HG02588 (cell line): ENCODE measurements at regions not wholly inside any gene's neighbourhood (a gene's known extent, or its start where the extent isn't known, plus 50 kb on each side); places are given as distances from the start of the nearest gene placed in this dataset.
"Not testable (repeated sequence)": the region's sequence is repeated elsewhere in the genome, so short reads cannot be mapped to it uniquely, and the experiment has no call there.

Source experiments
- ATAC-seq: cut with Tn5 transposase; IDR thresholded peaks from one replicate; pipeline ENCODE4 v1.9.1; 2021; ENCODE audit warnings: mild to moderate bottlenecking, moderate library complexity; ENCODE audit not compliant: unreplicated experiment

- no peak for ATAC-seq
Measured at GRCh38 chr5:50583621-50584020, 82.8 kb upstream of the PARP8 start.

GRCh38 chr5:50588471-50588870 is 78.0 kb upstream of the PARP8 start:
- not testable (repeated sequence) for ATAC-seq

- ATAC-seq: not testable (repeated sequence)
Measured at GRCh38 chr5:50590444-50591189, 75.8 kb upstream of the PARP8 start.

GRCh38 chr5:50591338-50591737 is 75.1 kb upstream of the PARP8 start:
- not testable (repeated sequence) for ATAC-seq

- ATAC-seq: no peak
Measured at GRCh38 chr5:50593681-50594080, 72.8 kb upstream of the PARP8 start.

- ATAC-seq: no peak
Measured at GRCh38 chr5:50595199-50595598, 71.2 kb upstream of the PARP8 start.

- not testable (repeated sequence) for ATAC-seq
Measured at GRCh38 chr5:50601576-50601975, 64.9 kb upstream of the PARP8 start.

- ATAC-seq: no peak
Measured at GRCh38 chr5:50606179-50606578, 60.3 kb upstream of the PARP8 start.

- ATAC-seq: not testable (repeated sequence)
Measured at GRCh38 chr5:50607456-50607855, 59.0 kb upstream of the PARP8 start.

GRCh38 chr5:50607953-50608705 is 58.3 kb upstream of the PARP8 start:
- ATAC-seq: not testable (repeated sequence)

- ATAC-seq: not testable (repeated sequence)
Measured at GRCh38 chr5:50613057-50613456, 53.4 kb upstream of the PARP8 start.
